HG02852 (cell line): ENCODE measurements at regions not wholly inside any gene's neighbourhood (a gene's known extent, or its start where the extent isn't known, plus 50 kb on each side); places are given as distances from the start of the nearest gene placed in this dataset.

Experiments
- ATAC-seq: cut with Tn5 transposase; IDR thresholded peaks from one replicate; pipeline ENCODE4 v1.9.1; 2021; ENCODE audit warnings: mild to moderate bottlenecking, moderate library complexity; ENCODE audit not compliant: unreplicated experiment

DNA sequence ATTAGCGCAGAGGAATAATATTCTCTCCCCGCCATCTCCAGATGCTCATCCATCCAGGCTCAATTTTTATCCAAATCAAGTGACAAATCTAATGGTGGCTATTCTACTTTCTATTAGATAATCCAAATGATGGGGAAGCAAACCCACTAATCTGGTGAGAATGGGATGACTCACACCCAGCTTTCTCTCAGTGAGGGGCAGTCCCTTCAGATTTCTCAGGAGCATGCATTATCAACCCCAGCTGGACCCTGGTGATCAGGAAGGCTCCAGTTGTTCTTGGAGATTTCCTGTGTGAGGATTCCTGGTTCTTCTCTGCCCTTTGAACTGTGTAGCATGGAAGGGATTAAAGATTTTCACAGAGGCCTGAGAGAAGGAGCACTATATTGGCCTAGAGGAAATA, 358.0 kb downstream of the WDR72 start:
- ATAC-seq = no peak

DNA sequence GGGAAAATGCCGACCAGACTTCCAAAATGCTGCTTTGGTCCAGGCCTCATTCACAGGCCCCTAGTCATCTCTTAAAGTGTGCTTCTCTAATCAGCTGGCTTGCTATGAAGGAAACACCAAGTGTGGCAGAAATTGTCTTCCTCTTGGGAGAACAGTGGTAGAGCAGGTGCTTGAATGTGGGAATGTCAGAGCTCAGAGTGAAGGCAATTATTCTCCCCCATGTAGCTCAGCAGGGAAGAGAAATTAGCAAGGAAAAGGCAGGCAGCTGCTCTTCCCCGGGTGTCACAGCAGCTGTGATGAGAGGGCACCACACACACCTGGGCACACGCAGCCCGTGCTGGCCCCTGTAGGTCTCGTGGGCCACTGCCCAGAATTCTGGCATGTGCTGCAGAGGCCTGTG, 358.5 kb downstream of the WDR72 start:
- ATAC-seq = no peak

DNA sequence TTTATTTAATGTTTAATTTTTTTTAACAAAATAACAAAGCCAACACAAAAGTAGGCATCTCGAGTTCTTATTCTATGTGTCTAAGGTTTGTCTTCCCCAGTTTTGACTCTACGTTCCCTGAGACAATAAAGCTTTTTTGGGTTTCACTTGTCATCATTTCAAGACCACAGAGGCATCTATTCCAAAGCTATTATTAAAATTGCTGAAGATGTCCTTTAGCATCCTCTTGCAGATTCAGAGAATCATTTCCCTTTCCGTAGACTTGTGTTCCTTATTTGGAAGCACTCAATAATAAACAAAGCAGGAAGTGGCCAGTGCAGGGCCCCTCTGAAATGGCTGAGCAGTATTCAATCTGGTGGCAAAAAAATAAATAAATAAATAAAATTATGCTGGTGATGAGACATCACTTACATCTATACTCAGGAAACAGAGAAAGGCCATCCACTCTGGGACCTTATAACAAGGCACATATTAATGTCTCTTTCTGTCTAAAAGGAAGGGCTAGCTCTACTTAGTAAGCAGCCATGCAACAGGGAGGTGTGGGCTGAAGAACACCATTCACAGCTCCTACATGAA, 362.3 kb downstream of the WDR72 start:
- no peak for ATAC-seq

DNA sequence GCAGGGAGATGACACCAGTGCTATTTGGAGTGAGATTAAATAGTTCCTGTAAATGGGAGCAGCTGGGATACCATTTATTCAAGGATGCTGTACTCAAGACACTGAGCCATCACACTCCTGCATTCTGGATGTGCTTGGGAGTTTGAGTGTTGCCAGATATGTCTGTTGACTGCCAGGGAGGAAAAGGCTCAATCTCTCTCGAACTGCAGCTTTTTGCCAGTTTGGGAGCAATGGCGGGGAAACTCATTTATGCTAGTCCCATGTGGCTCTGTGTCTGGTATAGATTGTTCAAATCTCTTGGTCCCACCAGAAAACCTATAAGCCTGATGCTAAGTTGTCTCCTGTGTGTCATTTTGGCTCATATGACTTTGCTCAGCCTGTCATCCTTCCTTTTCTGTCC, 363.6 kb downstream of the WDR72 start:
- no peak for ATAC-seq

DNA sequence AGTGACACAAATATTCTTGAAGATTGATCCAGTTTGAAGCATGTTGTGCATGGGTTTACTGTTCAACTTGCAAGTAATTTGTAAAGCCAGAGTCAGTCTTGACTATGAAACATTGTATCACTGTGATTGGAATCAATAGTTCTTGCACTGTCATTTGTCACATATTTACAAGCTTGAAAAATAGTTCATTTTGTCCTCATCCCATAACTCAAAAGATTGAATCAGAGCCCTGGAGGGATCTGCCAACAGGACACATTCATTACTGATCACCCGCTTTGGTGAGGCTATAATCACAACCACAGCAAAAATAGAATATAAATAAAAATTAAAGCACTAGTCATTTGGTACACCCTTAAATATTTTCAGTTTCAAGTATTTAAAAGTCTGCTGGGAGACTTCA, 368.9 kb downstream of the WDR72 start:
- ATAC-seq = no peak

DNA sequence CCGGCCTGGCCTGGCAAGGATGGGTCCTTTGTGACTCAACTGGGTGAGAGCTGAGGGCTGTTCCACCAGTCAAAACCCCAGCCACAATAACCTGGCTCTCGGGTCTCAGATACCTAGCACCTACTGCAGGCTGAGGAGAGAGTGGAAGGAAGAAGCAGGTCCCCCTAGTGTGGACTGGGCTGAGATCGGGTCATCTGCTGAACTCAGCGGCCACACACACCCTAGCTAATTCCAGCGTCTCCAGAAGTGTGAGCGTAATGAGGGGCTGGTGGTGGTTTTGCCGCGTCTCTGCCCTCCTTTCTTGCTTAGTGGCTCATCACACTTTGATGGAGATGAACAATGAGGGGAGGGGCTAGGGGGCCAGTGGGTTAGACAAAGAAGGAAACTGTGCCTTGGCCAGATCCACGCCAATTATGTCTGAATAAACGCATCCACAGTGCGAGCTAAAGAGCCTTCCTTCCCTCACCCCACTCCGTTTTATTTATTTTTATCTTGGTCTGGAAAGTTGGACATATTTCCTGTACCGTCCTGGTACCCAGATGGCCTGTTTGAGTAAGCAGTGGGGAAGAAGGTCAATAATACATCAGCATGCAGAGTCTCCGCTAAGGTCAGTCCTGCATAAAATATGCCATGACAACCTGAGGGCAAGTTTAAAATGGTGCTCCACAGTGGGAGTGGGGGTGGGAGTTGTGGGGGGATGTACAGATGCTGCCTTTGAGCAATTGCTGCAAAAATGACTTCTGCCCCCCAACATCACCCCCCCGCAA, 370.0 kb downstream of the WDR72 start:
- no peak for ATAC-seq

DNA sequence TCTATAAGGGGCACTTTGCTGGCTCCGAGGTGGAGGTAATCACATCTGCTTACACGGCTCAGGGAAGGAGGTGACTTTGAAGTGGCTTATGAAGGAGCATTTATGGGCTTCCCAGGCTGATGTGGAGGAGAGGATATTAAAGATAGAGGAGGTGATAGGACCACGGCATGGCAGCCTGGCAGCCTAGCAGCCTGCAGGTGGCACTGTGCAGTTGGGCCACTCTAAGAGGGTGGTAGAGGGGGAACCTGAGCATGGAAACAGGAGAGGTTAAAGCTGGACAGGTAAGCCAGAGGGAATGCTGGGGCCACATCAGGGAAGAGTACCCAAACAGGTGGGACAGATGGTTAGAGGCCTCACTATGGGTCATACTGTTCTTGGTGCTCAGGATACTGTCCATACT, 375.0 kb downstream of the WDR72 start:
- no peak for ATAC-seq

DNA sequence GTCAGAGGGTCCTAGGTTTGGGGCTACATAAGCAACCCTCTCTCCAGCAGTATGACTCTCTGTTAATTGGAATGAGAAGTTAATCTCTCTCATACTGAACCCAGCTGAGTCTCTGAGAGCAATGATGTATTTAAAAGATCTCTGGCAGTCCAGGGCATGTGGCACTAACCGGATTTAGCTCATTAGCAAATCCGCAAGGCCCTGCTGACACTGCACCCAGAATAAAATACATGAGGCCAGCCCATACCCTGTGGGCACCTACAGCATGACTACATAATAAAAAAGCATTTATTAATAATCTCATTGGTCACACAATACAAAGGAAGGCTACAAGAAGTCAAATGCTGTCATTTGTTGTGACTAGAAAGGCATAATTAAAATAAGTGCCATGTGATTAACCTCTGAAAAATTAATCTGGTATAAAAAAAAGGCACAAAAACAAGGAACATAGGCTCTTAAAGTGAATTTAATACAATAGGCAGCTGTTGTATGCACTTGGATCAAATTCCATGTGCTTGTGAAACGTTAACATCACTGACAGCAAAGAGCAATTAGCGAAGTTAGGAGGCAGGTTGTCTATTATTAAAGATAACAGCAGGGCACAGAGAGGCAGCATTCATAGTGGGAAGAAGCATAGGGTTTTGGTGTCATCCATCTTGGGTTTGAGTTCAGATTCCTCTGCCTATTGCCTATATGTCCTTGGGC, 381.2 kb downstream of the WDR72 start:
- ATAC-seq = no peak

DNA sequence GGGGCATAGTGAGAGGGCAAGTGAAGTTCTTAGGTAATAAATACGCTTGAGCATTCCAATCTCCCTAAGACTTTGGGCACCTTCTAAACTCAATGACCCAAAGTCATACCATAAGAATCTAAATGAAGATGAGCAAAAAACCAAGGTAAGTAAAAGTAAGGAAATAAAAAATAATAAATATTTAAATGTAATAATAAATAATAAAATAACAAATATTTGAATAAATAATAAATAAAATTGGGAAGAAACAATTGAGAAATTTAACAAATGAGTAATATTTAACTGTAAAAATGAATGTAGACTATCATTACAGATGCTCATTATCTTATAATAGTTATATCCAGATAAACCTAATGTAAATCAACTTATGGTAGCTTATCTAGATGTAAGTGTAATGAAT, 391.7 kb downstream of the WDR72 start:
- no peak for ATAC-seq

DNA sequence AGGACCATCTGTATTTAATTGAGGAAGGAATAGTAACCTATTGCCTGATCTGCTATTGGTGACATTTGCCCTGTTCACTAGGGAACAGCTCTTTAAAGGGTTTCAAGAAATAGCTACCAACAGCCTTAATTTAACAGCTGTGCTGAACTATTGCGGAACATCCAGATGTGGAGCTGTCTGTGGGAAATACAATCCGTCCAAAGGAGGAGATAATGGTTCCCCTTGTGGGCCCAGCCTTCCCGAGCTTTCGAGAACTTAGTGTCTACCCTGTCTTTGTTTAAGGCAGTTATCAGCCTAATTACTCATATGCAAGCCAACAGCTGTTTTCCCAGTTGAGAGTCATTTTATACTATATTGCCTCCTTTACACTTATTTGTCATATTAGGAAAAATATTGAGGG, 398.6 kb downstream of the WDR72 start:
- no peak for ATAC-seq

DNA sequence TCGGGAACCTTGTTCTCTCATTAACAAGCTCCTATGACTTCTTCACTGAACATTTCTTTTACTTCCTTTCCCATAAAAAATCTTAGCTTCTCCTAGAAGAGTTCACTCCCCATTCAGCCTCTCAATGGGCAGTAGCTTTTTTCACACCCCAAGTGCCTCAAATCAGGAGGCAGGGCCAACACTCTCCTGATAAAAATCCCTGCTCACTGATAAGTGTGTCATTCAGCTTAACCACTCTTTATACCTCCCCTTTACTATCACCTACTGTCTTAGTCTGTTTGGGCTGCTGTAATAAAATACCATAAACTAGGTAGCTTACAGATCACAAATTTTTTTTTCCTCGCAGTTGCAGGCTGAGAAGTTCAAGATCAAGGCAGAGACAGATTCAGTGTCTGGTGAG, 400.4 kb downstream of the WDR72 start:
- ATAC-seq = no peak

DNA sequence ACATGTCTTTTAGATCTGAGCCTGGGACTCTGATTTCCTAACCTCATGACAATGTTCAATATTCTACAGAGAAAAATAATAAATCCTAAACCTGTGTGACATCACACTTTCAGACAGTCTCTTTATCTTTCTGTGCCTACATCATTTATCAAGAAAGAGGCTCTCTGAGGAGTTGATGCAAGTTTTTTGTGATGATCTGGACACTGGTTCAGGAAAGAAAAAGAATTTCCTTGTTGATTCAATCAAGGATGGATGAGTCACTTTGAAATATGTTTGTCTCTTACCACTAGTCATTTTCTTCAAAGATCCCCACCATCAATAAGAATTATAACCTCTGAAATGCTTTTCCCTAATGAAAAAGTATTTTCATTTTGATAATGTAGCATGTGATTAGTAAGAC, 404.6 kb downstream of the WDR72 start:
- no peak for ATAC-seq

DNA sequence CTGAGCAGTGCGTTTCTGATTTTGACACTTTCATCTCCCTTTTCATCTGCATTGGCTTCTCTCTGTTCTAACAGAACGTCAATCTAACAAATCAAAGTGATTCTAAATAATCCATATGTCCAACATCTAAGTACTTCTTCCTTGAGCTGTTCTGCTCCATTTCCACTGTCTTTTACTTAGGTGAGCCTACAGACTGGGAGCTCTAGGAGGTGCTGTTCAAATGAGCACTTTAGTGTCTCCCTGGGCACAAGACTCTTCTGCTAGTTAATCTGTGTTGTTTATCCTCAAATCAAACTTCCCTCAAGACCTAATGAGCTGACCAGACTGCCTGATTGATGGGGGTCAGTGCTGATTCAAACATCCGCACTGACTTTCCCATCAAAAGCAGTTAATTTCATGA, 408.1 kb downstream of the WDR72 start:
- ATAC-seq = no peak

DNA sequence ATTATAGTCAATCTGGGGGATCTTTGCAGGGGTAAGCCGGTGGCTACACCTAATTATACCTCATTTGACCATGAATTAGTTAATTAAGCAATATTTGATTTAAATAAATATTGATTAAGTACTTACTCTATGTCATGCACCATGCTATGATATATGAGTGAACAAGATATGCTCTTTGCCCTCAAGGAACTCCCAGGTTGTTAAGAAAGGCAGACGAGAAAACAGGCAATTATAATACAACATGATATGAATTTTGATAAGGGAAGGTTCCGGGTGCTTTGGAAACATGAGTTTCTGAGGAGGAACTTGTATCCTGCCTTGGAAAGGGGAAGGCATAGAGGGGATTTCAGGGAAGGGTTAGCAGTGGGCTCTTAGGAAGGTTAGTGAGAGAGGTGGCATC, 412.9 kb downstream of the WDR72 start:
- ATAC-seq = no peak

DNA sequence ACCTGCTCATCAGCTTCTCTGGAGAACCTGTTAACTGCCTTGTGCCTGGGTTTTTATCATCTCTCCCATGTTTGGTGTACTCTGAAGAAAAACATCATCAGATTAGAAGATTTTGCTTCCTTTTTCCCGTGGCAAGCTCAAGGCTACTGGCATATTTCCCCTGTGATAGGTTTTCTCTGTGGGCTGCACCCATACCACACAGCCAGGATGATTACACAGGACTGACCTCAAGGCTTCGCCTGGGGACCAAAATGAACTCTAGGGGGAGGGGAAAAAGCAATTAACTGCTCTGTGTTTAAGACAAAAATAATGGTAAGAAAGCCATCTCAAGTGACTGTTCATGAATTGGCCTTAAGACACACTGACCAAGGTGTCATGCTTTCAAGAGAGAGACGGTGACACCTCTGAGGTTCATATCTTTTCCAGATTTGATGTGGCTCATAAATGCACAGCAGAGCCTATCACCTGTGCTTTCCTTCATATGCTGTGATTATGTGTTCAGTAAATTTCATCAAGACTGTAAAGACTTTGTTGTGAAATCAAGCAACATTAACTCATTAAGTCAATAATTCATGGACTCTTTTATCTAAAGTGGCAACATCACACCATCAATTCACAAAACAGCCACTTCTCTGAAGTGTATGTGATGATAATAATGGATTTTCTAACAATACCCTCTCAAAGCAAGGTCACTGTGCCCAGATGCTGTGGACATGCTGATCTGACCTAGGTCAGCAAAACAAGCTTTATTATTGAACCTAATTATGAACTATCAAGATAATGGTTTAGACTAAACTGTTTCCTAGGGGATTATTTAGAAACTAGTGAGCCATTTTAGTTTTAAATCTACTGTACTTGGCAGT, 427.9 kb downstream of the WDR72 start:
- ATAC-seq = no peak

DNA sequence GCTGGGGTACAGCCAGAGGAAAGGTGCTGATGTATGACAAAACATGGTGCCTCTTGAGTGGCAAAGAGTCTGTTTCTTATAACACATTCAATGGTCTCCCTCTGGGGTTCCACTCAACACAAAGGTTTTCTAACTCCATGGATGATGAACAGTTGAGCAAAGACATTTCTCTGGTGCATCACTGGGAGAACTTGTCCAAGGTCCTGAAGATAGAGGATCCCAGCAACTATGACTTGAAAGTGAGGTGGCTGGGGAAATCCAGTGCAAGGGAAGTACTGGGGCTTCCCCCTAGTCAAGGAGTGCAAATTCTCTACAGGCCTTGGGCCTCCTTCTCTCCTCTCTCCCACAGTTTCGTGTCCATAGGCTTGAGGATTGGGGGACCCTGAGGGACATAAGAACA, 431.1 kb downstream of the WDR72 start:
- ATAC-seq = no peak

DNA sequence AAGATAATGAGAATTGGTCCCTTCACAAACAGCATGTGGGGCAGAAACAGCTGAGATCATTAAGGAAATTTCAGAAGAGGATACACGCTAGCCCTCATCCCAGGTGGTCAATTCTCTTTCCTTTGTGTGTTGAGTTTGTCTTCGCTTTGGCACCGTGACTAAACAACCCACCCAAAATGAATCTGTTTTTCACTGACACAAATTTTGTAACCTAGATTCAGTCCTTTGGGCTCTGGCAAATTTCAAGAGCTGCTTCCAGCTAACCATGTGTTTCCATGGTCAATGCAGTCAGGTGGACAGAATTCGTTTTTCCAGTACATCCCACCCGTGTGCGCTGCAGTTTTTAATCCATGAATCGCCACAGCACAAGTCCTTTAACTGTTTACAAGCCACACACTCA, 435.4 kb downstream of the WDR72 start:
- no peak for ATAC-seq

DNA sequence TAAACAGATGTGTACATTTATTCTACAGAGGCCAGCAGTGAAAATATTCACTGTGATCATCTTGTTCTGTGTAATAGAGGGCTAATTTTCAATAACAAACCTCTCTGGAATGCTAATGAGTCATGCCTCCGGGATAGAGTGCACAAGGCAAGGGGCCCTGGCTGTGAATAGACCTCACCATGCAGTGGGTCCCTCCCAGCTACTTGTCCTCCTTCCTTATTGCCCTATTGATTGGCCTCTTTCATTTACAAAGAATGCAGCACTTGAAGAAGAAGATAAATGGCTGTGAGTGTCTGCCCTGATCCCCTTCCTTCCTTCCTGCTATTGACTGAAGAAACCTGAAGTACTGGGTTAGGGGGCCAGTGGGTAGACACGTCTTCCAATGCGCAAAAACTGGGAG, 436.3 kb downstream of the WDR72 start:
- ATAC-seq = no peak

DNA sequence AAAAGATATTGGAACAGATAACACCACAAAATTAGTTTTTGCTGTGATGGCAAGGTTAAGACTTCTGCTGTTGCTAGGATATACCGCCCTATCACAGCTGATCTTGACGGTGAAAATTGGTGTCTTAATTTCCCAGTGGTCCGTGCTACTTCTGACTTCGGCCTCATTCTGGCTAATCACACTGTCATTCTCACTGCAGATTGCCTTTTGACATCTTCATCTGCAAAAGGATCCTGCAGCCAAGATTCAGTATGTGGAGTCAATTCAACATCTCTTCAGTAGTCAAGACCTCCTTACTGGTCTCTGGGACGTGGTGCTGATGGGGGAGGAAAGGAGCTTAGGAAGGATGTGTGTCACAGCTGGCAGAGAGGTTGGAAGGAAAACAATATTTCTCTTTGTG, 438.6 kb downstream of the WDR72 start:
- ATAC-seq = no peak

DNA sequence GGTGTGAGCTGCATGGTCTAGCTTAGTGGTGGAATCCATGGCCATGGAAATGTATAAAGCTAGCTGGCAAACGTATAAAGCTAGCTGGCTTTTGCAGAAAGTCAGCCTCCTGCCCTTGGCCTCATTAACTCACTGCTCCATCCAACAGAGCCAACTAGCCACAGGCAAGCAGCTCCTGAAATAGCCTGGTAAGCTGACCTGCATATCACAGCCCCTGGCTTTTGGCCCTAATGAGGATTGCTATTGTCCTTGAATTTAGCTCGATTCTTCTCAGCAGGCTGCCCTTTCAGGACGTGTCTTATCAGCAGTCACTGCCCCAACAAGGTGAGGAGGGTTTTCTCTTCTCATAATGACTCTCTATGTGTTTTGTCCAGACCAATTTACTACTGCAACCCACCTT, 446.8 kb downstream of the WDR72 start:
- ATAC-seq = no peak

DNA sequence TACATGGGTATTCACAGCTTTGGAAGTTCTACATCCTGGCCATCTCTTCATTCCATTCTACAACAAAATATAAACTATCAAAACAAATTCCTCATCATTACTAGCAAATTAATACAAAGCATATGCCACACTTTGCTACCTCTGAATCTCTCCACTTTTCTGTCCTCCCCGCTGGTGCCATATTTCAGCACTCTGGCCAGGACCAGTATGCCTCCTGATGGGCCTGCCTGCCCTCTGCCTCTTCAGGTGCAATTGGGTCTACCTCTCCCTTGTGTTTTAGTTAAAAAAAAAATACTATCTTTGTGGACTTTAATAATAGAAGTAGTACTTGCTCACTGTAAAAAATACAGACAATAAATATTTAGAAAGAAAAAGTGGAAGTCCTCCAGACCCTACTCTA, 448.8 kb downstream of the WDR72 start:
- ATAC-seq = no peak
